HK-2 (cell line): ENCODE measurements at regions not wholly inside any gene's neighbourhood (a gene's known extent, or its start where the extent isn't known, plus 50 kb on each side); places are given as distances from the start of the nearest gene placed in this dataset.
"Not testable (repeated sequence)": the region's sequence is repeated elsewhere in the genome, so short reads cannot be mapped to it uniquely, and the experiment has no call there.

Experiments used
- DNase-seq: peaks from one replicate; pipeline ENCODE4 v3.0.0-alpha.2; 2018; ENCODE audit not compliant: unreplicated experiment

DNA sequence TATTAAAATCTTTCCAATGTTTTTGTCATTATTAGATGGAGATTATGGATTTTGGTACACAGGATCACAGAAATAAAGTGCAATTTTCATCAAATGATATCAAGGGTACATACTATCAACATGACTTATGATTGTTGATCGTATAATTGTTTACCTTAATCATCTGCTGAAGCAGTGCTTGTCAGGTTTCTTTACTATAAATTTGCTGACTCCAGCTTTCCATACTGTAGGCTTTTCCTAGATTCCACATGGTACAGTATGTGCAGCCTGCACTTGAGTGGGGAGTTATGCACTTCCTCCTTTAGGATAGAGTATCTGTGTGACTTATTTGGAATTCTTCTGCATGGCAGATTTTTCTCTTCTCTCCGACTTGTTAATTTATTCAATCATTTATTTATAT is 187.6 kb upstream of the DPP10 start:
- DNase-seq, result no peak

DNA sequence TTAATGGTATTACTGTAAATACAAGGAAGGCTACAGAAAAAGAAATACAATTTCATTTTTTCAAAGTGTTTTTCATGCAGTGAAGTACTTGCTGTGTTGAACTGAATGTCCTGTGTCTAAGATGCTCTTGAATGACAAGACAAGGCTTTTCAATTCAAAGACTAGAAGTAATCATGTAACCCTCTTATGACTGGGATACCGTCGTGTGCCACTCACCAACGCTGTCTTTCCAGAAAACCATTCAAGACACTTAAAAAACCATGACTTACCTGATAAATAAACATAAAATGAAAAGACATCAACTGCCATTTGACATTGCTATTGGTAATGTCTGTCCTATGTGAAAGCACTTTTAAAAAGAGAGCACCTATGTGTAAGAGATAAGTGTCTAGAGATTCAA is 183.1 kb upstream of the DPP10 start:
- no peak for DNase-seq

- DNase-seq, result no peak
Observed at GRCh38 chr2:114261366-114261765, 181.1 kb upstream of the DPP10 start.

GRCh38 chr2:114265261-114265660 is 177.2 kb upstream of the DPP10 start:
- DNase-seq, result no peak

DNA sequence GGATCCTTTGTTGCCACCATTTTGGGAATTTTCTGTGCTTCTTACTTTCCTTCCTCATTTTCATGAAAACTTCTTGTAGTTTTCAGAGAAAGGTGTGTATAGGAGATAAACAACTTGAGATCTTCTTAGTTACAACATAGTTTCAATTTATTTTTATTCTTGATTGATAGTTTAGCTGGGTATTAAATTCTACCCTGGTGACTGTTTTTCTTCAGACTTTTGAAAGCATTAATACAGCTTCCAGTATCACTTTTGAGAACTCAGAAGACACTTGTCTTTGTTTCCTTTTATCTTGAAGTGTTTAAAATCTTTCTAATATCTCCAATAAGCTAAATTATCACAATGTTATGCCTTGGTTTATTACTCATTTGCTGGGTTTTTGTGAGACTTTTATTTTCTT is 167.5 kb upstream of the DPP10 start:
- DNase-seq, result no peak

- DNase-seq, result no peak
Observed at GRCh38 chr2:114281188-114281587, 161.3 kb upstream of the DPP10 start.

GRCh38 chr2:114283774-114284173 is 158.7 kb upstream of the DPP10 start:
- DNase-seq, result no peak

GRCh38 chr2:114286438-114286837 is 156.0 kb upstream of the DPP10 start:
- no peak for DNase-seq

DNA sequence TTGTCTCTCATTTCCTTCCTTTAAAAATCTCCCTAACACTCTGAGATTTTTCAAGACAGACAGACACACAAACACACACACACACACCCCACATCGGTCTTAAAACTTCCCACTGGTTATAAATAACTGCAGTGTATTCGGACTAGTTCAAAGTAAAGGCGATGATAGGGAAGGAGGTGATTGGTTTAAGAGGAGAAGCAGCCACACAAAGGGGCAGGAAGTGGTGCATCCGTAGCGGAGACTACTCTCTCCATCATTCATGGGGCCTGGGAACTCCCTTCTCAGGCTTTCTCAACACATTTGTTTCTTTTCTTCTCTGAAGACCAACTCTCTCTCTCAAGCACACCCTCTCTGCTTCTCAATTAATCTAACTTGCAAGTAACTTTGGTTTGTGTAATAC is 149.1 kb upstream of the DPP10 start:
- DNase-seq, result no peak

- no peak for DNase-seq
Observed at GRCh38 chr2:114294741-114295140, 147.7 kb upstream of the DPP10 start.

DNA sequence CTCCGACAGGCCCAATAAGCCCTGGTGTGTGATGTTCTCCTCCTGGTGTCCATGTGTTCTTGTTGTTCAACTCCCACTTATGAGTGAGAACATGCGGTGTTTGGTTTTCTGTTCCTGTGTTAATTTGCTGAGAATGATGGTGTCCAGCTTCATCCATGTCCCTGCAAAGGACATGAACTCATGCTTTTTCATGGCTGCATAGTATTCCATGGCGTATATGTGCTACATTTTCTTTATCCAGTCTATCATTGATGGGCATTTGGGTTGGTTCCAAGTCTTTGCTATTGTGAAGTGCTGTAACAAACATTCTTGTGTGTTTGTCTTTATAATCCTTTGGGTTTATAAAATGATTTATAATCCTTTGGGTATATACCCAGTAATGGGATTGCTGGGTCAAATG is 142.1 kb upstream of the DPP10 start:
- not testable (repeated sequence) for DNase-seq

DNA sequence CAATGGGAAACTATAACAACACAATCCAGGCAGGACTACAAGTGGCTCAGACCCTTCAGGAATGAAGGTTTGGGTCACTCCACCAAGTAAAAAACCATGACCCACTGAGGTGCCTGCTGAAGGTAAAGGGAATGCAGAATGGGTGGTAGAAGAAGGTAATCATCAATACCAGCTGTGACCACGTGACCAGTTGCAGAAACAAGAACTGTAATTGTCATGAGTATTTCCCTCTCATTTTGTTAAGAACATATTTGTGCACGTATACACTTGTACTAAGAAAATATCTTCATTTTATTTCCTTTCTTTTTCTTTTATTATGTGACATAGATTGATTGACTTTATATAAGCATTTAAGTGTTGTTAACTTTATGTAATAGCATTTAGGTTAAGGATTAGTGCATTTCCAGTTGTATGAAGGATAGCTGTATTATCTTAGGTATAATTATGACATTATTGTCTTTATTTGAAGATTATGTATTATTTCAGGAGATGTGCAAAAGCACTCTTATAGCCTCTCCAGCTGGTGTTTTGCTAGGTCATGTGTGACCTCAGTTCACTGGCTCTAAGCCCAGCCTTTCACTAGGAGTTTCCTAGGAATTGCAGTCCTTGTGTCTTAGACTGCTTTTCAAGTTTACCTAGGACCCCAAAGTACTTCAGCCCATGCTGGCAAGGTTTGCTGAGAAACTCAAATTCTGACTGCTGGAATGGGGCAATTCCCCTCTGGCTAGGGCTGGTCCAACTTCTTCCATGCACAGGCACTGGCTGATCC is 125.7 kb upstream of the DPP10 start:
- no peak for DNase-seq

- DNase-seq, result no peak
Observed at GRCh38 chr2:114330594-114330993, 111.8 kb upstream of the DPP10 start.

- DNase-seq, result no peak
Observed at GRCh38 chr2:114331934-114332333, 110.5 kb upstream of the DPP10 start.

DNA sequence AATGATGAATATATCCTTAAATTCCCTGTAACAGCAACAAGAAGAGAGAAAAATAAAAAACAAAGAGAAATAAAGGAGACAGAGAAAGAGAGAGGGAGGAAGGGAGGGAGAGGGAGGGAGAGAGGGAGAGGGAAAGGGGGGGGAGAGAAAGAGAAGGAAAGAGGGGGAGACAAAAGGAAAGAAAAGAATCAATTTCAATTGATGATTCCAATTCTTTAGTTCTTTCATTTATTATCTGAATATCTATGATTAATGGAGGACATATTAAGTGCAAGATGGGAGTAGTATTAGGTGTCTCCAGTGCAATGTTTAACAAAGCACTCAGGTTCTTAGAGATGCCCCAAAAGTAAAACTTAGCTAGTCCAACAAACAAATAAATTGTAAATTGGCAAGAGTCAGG is 97.2 kb upstream of the DPP10 start:
- DNase-seq, result no peak

- no peak for DNase-seq
Observed at GRCh38 chr2:114346658-114347057, 95.8 kb upstream of the DPP10 start.

- no peak for DNase-seq
Observed at GRCh38 chr2:114350186-114350725, 92.2 kb upstream of the DPP10 start.

DNA sequence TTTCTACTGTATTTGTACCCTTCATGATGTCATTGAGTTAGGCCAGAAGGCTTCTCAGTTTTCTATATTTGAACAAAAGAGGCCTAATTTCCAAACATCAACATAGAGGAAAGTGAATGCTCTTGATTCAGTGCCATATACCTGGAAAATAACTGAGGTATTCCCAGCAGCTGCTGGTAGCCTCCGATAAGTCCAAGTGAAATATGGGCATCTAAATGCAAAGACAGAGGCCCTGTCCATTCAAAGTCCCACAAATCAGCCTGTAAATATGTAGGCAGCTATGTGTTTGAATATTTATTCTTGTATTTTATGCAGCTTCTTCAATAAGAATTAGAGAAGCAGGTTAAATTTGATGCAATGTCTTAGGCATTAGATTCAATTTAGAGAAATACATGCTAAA is 89.5 kb upstream of the DPP10 start:
- no peak for DNase-seq

DNA sequence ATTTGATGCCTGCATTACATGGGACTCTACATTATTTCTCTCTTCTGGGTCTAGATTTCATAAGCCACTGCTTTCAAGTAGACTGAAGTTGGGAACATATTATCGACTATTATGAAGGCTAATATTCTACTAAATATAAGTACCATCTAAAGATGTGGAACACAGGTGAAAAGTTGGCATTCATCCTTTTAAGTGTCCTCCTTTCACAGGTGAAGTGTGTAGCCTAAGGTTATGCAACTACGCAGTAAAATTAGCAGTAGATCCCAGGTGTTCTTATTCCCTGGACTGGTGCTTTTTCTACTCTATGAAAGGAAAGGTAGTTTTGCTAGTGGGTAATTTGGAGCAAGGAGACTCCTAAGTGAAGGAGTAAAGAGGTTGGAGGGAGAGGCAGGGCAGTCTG is 88.2 kb upstream of the DPP10 start:
- DNase-seq, result no peak

- DNase-seq, result no peak
Observed at GRCh38 chr2:114368705-114369104, 73.7 kb upstream of the DPP10 start.

GRCh38 chr2:114371721-114372120 is 70.7 kb upstream of the DPP10 start:
- not testable (repeated sequence) for DNase-seq

DNA sequence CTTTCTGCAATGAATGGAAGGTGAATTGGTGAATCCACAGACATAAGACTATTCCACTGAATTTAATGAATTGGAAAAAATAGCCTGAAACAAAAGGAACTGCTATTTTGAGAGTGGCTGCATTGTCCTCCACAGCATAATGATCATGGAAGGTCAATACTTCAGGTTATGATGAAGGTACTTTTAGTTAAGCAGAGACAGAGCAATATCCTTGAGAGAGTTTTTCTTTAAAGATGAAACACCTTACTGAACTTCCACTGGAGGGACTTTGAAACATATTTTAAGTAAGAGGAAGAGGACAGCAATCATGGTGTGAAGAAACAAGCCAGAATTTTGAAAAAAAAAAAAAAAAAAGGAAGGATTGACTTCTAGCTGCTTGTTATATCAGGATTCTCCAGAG is 68.8 kb upstream of the DPP10 start:
- DNase-seq, result no peak

- DNase-seq, result no peak
Observed at GRCh38 chr2:114384441-114384840, 58.0 kb upstream of the DPP10 start.

GRCh38 chr2:114389021-114389420 is 53.4 kb upstream of the DPP10 start:
- DNase-seq, result no peak
